ENCODE measurements at regions not wholly inside any gene's neighbourhood (a gene's known extent, or its start where the extent isn't known, plus 50 kb on each side); places are given as distances from the start of the nearest gene placed in this dataset.

DNA sequence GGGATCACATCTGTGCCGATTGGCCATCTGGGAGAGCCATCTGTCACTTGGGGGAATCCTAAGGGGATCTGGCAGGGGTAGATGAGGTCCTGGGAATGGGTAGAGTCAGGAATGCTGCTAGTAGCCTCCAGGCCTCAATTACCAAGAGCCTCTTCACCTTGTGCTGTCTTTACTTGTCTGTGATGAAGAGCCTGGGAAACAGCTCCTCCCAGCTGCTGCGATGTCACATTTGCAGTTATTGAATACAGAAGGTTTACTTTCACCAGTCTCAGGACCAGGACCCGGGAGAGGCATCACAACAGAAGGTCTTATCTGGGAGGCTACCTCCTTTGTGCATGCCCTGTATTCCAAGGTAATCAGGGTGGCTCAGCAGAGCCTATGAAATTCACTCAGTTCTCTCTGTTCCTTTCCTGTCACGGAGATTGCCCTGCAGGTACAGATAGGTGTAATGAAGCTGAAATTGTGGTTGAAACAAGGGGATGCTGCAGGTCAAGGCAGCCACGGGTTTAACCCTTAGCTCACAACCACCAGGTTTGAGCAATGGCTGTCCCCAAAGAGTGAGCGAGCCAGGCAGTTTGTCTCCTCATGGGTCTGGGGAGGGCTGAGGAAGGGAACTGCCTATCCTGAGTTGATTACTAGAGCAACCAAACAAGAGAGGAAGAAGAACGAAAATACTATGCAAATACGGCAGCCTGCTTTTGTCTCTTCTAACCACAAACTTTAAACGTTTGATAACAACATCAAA, 298.9 kb upstream of the RORA start:
- Histone ChIP-seq H3K4me3 (no peak overlapping the region), H3K9me3 (ENCODE audit: low read depth) (no peaks in the 10 kb centered on the region), H2AFZ (no peak overlapping the region), H3K4me1 (ENCODE audit: insufficient read depth) (no peaks in the 10 kb centered on the region), H3K9me2 (replicated peaks; ENCODE audit: insufficient read depth) (no peaks in the 10 kb centered on the region), H3K27ac (no peak overlapping the region), H3K27me3 (no peaks in the 10 kb centered on the region), H3K36me3 (replicated peaks; ENCODE audit: insufficient read depth, low read depth) (no peaks in the 10 kb centered on the region), H4K20me1 (ENCODE audit: insufficient read depth, poor library complexity, severe bottlenecking) (no peaks in the 10 kb centered on the region), H3K4me2 (peak overlapping the region; percentile 31), H3K79me2 (no peaks in the 10 kb centered on the region)
- TF ChIP-seq, protein P1, sequence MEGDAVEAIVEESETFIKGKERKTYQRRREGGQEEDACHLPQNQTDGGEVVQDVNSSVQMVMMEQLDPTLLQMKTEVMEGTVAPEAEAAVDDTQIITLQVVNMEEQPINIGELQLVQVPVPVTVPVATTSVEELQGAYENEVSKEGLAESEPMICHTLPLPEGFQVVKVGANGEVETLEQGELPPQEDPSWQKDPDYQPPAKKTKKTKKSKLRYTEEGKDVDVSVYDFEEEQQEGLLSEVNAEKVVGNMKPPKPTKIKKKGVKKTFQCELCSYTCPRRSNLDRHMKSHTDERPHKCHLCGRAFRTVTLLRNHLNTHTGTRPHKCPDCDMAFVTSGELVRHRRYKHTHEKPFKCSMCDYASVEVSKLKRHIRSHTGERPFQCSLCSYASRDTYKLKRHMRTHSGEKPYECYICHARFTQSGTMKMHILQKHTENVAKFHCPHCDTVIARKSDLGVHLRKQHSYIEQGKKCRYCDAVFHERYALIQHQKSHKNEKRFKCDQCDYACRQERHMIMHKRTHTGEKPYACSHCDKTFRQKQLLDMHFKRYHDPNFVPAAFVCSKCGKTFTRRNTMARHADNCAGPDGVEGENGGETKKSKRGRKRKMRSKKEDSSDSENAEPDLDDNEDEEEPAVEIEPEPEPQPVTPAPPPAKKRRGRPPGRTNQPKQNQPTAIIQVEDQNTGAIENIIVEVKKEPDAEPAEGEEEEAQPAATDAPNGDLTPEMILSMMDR (IDR thresholded peaks at IDR 0.05; ENCODE audit: poor library complexity): no peak
- TF ChIP-seq EZH2 (IDR thresholded peaks at IDR 0.05; ENCODE audit: borderline replicate concordance) (no peak), EZH2phosphoT487 (IDR thresholded peaks at IDR 0.05; ENCODE audit: low read depth, severe bottlenecking, unreplicated experiment) (no peak)
- 40% methylated on average over 9 of the region's 9 CpGs for WGBS (ENCODE audit: low lambda C conversion rate, missing lambda C conversion rate)
- no peak for DNase-seq (ENCODE audit: low spot score)

DNA sequence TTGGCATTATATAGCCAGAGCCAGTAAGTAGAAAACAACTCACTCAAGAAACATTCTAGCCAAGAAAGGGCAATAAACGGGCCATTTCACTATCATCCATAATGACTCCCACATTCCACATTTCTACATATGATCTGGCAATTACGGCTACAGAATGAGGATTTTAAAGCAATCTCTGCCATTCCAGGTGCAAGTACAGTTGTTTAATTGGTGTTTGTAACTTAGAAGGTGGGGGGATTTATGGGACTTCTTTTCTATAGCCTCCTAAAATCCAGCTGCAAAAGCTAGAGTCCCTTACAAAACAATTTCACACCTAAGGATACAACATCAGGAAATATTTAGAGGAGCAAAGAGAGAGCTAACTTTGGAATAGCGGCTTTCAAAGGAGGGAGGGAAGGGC, 295.4 kb upstream of the RORA start:
- no peaks in the 10 kb centered on the region for H3K9me2 ChIP-seq (replicated peaks; ENCODE audit: insufficient read depth)
- TF ChIP-seq EZH2 (IDR thresholded peaks at IDR 0.05; ENCODE audit: borderline replicate concordance): no peak
- TF ChIP-seq EZH2phosphoT487 (IDR thresholded peaks at IDR 0.05; ENCODE audit: low read depth, severe bottlenecking, unreplicated experiment): no peak
- TF ChIP-seq, protein P1 (IDR thresholded peaks at IDR 0.05; ENCODE audit: poor library complexity): no peak
- WGBS (ENCODE audit: low lambda C conversion rate, missing lambda C conversion rate): 81% methylated on average over 3 of the region's 3 CpGs
- no peak overlapping the region for H2AFZ ChIP-seq
- H3K9me3 ChIP-seq (ENCODE audit: low read depth): no peaks in the 10 kb centered on the region
- H3K4me2 ChIP-seq: no peak overlapping the region
- no peaks in the 10 kb centered on the region for H3K36me3 ChIP-seq (replicated peaks; ENCODE audit: insufficient read depth, low read depth)
- no peaks in the 10 kb centered on the region for H4K20me1 ChIP-seq (ENCODE audit: insufficient read depth, poor library complexity, severe bottlenecking)
- DNase-seq (ENCODE audit: low spot score): no peak
- no peaks in the 10 kb centered on the region for H3K79me2 ChIP-seq
- H3K4me3 ChIP-seq: no peak overlapping the region
- H3K27ac ChIP-seq: no peak overlapping the region
- no peaks in the 10 kb centered on the region for H3K4me1 ChIP-seq (ENCODE audit: insufficient read depth)
- no peaks in the 10 kb centered on the region for H3K27me3 ChIP-seq

DNA sequence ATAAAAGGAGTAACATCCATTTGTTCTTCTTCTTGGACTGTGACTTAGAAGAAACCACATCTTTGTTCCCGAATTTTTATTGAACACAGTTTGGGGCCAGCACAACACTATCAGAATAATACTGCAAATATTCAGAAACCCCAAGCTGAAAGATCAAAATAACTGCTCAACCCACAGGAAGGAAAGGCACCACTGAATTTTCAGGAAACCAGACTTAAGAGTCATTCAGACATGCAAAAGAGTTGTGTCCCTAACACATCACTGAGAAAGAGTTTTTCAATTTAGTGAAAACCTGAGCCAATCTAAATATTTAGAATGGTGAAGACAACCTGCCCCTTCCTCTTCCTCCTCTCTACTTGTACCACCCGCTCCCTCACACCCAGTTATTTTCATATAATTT, 295.0 kb upstream of the RORA start:
- 90% methylated on average over 2 of the region's 2 CpGs for WGBS (ENCODE audit: low lambda C conversion rate, missing lambda C conversion rate)
- no peak for DNase-seq (ENCODE audit: low spot score)
- H4K20me1 ChIP-seq (ENCODE audit: insufficient read depth, poor library complexity, severe bottlenecking): no peaks in the 10 kb centered on the region
- no peaks in the 10 kb centered on the region for H3K36me3 ChIP-seq (replicated peaks; ENCODE audit: insufficient read depth, low read depth)
- no peaks in the 10 kb centered on the region for H3K9me2 ChIP-seq (replicated peaks; ENCODE audit: insufficient read depth)
- H3K4me1 ChIP-seq (ENCODE audit: insufficient read depth): no peaks in the 10 kb centered on the region
- no peaks in the 10 kb centered on the region for H3K9me3 ChIP-seq (ENCODE audit: low read depth)
- no peaks in the 10 kb centered on the region for H3K79me2 ChIP-seq
- no peak overlapping the region for H3K27ac ChIP-seq
- no peaks in the 10 kb centered on the region for H3K27me3 ChIP-seq
- H3K4me3 ChIP-seq: no peak overlapping the region
- no peak overlapping the region for H2AFZ ChIP-seq
- no peak overlapping the region for H3K4me2 ChIP-seq
- TF ChIP-seq EZH2 (IDR thresholded peaks at IDR 0.05; ENCODE audit: borderline replicate concordance) (no peak), EZH2phosphoT487 (IDR thresholded peaks at IDR 0.05; ENCODE audit: low read depth, severe bottlenecking, unreplicated experiment) (no peak)
- TF ChIP-seq, protein P1 (IDR thresholded peaks at IDR 0.05; ENCODE audit: poor library complexity): no peak
